HCT116 (cell line): ENCODE measurements at regions not wholly inside any gene's neighbourhood (a gene's known extent, or its start where the extent isn't known, plus 50 kb on each side); places are given as distances from the start of the nearest gene placed in this dataset.

Experiments
- CEBPB ChIP-seq: IDR thresholded peaks from 2 replicates; pipeline ENCODE4 v1.6.1; 2012; ENCODE audit warnings: low read depth
- EGR1 ChIP-seq: IDR thresholded peaks from 2 replicates; pipeline ENCODE4 v1.6.1; 2012; ENCODE audit warnings: low read depth
- ELF1 ChIP-seq: IDR thresholded peaks from 2 replicates; pipeline ENCODE4 v1.6.1; 2012; ENCODE audit warnings: low read depth, borderline replicate concordance
- FOSL1 ChIP-seq: IDR thresholded peaks from 2 replicates; pipeline ENCODE4 v1.6.1; 2012; ENCODE audit warnings: low read depth
- ZNF274 ChIP-seq: fragments of 200-500 bp; sonication (Bioruptor generic); IDR thresholded peaks from 2 replicates; pipeline ENCODE4 v1.6.1; 2014; ENCODE audit warnings: mild to moderate bottlenecking, low read depth, low read length, inconsistent platforms
- TF ChIP-seq, protein P1 (sequence below): IDR thresholded peaks from 2 replicates; pipeline ENCODE4 v1.6.1; 2012; ENCODE audit warnings: low read depth
- TF ChIP-seq, protein P2 (sequence below), 3 experiments: fragments of 200-600 bp in 1 of 3; sonication (generic) in 1 of 3; IDR thresholded peaks in 2 of 3; conservative IDR thresholded peaks in 1 of 3; 2 replicates each; pipeline ENCODE4 v1.5.1; 2012 to 2017; ENCODE audit warnings: low read depth in 2 of 3, low read length in 2 of 3, antibody characterized with exemption in 1 of 3, borderline replicate concordance in 1 of 3, control low read depth in 1 of 3, mild to moderate bottlenecking in 1 of 3, mixed read lengths in 1 of 3, mixed run types in 1 of 3, moderate library complexity in 1 of 3; ENCODE audit not compliant: insufficient read depth in 1 of 3
- TF ChIP-seq, protein P3 (sequence below): IDR thresholded peaks from 2 replicates; pipeline ENCODE4 v1.6.1; 2011; ENCODE audit warnings: mild to moderate bottlenecking, low read length, moderate library complexity; ENCODE audit not compliant: insufficient replicate concordance; ENCODE audit errors: extremely low read depth

DNA sequence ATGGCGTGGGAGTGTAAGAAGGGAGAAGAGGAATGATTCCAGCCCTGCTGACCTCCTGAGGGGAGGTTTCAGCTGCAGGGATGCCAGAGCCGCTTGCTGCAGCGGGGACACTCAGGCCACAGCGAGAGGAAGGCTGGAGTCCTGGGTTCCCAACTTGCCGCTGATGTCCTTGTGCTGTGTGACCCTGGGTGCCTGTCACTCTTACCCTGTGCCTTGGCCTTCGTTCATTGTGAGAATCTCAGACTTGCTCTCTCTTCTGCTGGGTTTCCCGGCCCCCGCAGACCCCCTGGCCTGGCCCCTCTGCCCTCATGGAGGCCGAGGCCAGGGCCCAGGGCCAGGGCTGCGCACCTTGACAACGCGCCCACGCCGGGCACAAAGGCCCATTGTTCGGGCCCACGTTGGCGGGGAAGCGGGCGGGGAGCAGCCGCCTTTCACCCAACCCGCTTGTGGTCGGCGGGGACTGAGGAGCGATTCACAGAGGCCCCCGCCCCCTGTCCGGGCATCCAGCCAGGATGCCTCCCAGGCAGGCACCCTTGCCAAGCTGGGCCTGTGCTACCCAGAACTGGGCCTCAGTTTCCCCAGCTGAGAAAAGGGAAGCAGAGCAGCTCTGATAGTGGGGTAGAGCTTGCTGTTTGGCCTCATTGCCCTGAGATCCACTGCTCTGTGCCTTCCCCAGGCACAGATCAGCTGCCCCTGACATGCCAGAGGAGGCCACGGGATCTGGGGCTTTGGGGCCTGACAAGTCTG lies 52.4 kb downstream of the CEBPB start (continued):
- TF ChIP-seq, protein P1, sequence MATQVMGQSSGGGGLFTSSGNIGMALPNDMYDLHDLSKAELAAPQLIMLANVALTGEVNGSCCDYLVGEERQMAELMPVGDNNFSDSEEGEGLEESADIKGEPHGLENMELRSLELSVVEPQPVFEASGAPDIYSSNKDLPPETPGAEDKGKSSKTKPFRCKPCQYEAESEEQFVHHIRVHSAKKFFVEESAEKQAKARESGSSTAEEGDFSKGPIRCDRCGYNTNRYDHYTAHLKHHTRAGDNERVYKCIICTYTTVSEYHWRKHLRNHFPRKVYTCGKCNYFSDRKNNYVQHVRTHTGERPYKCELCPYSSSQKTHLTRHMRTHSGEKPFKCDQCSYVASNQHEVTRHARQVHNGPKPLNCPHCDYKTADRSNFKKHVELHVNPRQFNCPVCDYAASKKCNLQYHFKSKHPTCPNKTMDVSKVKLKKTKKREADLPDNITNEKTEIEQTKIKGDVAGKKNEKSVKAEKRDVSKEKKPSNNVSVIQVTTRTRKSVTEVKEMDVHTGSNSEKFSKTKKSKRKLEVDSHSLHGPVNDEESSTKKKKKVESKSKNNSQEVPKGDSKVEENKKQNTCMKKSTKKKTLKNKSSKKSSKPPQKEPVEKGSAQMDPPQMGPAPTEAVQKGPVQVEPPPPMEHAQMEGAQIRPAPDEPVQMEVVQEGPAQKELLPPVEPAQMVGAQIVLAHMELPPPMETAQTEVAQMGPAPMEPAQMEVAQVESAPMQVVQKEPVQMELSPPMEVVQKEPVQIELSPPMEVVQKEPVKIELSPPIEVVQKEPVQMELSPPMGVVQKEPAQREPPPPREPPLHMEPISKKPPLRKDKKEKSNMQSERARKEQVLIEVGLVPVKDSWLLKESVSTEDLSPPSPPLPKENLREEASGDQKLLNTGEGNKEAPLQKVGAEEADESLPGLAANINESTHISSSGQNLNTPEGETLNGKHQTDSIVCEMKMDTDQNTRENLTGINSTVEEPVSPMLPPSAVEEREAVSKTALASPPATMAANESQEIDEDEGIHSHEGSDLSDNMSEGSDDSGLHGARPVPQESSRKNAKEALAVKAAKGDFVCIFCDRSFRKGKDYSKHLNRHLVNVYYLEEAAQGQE, result no peak
- TF ChIP-seq, protein P2, sequence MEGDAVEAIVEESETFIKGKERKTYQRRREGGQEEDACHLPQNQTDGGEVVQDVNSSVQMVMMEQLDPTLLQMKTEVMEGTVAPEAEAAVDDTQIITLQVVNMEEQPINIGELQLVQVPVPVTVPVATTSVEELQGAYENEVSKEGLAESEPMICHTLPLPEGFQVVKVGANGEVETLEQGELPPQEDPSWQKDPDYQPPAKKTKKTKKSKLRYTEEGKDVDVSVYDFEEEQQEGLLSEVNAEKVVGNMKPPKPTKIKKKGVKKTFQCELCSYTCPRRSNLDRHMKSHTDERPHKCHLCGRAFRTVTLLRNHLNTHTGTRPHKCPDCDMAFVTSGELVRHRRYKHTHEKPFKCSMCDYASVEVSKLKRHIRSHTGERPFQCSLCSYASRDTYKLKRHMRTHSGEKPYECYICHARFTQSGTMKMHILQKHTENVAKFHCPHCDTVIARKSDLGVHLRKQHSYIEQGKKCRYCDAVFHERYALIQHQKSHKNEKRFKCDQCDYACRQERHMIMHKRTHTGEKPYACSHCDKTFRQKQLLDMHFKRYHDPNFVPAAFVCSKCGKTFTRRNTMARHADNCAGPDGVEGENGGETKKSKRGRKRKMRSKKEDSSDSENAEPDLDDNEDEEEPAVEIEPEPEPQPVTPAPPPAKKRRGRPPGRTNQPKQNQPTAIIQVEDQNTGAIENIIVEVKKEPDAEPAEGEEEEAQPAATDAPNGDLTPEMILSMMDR (IDR thresholded peaks at IDR 0.05 in 2 of 3, conservative IDR thresholded peaks at IDR 0.05 in 1 of 3; ENCODE audit: borderline replicate concordance in 1 of 3, insufficient read depth in 1 of 3, low read depth in 2 of 3, low read length in 2 of 3), result no peak
- TF ChIP-seq ZNF274 (no peak), FOSL1 (no peak), CEBPB (no peak), EGR1 (no peak), ELF1 (no peak)
- TF ChIP-seq, protein P3, sequence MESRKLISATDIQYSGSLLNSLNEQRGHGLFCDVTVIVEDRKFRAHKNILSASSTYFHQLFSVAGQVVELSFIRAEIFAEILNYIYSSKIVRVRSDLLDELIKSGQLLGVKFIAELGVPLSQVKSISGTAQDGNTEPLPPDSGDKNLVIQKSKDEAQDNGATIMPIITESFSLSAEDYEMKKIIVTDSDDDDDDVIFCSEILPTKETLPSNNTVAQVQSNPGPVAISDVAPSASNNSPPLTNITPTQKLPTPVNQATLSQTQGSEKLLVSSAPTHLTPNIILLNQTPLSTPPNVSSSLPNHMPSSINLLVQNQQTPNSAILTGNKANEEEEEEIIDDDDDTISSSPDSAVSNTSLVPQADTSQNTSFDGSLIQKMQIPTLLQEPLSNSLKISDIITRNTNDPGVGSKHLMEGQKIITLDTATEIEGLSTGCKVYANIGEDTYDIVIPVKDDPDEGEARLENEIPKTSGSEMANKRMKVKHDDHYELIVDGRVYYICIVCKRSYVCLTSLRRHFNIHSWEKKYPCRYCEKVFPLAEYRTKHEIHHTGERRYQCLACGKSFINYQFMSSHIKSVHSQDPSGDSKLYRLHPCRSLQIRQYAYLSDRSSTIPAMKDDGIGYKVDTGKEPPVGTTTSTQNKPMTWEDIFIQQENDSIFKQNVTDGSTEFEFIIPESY, result no peak
